ENCODE measurements at regions not wholly inside any gene's neighbourhood (a gene's known extent, or its start where the extent isn't known, plus 50 kb on each side); places are given as distances from the start of the nearest gene placed in this dataset.

GRCh38 chr17:15109608-15110007, 155.5 kb downstream of the PMP22 start:
- DNase-seq (ENCODE audit: low read depth): no peak

GRCh38 chr17:15108992-15109391, 156.1 kb downstream of the PMP22 start:
- no peak for DNase-seq (ENCODE audit: low read depth)

- DNase-seq (ENCODE audit: low read depth): no peak
Observed at GRCh38 chr17:15106540-15106939, 158.6 kb downstream of the PMP22 start.

DNA sequence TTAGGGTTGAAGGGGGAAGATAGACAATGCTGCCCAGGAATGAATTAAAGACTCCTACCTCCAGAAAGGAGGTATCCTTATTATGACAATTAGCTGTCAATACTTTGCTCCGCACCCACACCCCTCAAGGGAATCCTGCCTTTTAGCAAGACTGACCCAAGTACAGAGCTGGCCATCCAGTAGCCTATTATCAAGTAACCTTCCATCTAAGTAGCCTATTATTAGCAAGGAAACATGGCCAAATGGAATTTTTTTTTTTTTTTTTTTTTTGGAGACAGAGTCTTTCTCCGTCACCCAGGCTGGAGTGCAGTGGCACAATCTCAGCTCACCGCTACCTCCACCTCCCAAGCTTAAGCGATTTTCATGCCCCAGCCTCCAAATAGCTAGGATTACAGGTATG, 161.3 kb downstream of the PMP22 start:
- no peak for DNase-seq (ENCODE audit: low read depth)

DNA sequence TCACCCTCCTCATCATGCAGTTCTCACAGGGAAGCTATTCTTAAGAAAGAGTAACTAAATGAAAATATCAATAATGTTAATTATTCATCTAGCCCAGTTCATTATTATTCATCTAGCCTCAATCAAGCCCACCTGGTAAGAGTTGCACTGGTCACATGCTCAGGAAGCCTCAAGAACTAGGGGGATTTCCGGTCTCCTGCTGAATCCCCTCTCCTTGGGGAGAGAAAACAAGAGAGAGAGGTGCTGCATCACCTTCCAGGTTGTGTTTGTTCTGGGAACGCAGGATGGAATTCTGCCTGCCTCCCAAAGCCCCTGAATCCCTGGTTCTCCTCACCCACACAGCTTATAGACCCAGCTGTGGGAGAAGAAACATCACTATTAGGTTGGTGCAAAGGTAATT, 164.0 kb downstream of the PMP22 start:
- no peak for DNase-seq (ENCODE audit: low read depth)

DNA sequence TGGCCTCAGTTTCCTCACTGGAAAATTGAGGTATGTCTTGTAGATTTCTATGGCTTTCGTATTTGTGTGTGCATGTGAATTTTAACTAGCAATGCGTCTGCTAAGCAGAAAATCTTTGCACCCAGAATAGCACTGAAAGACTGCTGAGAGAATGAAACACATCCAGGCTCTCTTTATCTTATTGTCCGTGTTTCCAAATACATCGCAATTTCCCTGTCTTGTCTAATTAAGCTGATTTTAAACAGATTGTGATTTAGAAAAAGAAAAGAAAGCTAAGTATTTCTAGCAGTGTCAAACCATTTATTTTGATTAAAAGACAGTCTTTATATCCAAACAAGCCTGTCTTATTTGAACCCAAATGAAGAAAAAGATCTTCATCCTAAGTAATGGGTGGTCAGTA, 168.6 kb downstream of the PMP22 start:
- no peak for DNase-seq (ENCODE audit: low read depth)

- no peak for DNase-seq (ENCODE audit: low read depth)
Observed at GRCh38 chr17:15095935-15096334, 169.2 kb downstream of the PMP22 start.

GRCh38 chr17:15092762-15093161, 172.4 kb downstream of the PMP22 start:
- no peak for DNase-seq (ENCODE audit: low read depth)

GRCh38 chr17:15092261-15092660, 172.9 kb downstream of the PMP22 start:
- DNase-seq (ENCODE audit: low read depth): no peak

DNA sequence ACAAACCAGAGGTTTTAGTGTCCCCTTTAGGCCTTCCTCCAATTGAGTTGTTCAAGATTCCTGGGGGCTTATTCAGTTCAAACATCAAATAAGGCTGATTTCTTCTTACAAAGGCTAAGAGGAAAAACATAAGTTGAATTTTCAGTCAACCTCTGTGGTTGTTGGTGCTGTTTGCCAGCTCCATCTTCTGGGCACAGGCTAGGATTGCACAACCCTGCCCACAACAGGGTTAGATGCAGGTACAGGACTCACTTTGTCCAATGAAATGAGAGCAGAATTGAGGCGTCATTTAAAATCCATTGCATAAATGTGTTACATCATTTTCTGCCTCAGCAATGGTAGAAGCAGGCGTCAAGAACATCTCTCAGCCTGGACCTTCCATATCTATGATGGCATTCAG, 173.3 kb downstream of the PMP22 start:
- DNase-seq (ENCODE audit: low read depth): no peak

DNA sequence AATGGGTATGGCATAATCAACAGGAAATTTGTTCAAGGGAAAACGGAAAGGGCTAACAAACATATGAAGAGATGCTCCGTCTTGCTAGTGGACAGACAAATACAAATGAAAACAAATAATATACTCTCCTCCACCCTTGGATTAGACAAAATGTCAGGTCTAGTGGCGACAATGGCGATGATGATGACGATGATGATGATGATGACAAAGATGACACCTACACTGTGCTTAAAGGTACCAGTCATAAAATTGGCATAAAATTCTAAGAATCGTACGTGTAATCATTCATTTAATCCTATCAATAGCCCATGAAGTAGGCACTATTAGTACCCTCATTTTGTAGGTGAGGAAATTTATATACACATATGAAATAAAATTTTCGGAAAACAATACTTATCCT, 174.6 kb downstream of the PMP22 start:
- DNase-seq (ENCODE audit: low read depth): no peak

DNA sequence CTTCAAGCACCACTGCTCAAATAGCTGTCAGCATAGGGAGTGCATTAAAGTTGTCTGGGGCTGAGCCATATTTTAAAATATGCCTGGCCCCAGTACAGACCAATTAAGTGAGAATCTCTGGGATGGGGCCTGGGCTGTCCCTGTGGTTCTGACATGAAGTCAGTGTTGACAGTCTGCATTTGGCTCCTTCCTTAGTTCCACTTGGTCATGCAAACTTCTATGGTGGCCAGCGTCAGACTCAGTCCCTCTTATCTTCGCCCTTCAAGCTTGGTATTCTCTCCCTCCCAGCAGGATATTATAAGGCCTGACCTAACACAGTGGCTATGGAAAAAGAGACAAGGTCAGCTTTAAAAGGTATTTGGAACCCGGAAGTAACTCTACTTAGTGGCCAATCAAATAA, 177.2 kb downstream of the PMP22 start:
- no peak for DNase-seq (ENCODE audit: low read depth)

- no peak for DNase-seq (ENCODE audit: low read depth)
Observed at GRCh38 chr17:15086776-15087295, 178.3 kb downstream of the PMP22 start.

- no peak for DNase-seq (ENCODE audit: low read depth)
Observed at GRCh38 chr17:15085890-15086677, 179.0 kb downstream of the PMP22 start.

- no peak for DNase-seq (ENCODE audit: low read depth)
Observed at GRCh38 chr17:15083225-15083624, 181.9 kb downstream of the PMP22 start.

DNA sequence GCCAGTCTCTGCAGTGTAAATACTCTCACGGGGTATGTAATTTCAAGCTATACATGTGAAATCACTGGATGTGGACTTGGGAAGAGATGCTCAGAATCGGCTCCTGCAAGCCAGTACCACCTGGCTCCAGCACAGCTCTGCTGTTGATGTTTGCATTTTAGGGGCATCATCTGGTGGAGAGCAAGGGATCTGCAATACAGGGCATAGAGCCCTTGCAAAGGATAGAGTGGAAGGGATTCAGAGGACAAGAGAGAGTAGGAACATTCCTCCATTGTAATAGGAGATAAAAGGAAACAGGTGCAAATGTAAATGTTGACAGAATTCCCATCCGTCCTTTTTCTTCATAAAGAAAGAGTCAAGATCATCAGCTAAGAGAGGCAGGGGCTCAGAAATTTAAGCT, 184.1 kb downstream of the PMP22 start:
- no peak for DNase-seq (ENCODE audit: low read depth)

- DNase-seq (ENCODE audit: low read depth): no peak
Observed at GRCh38 chr17:15078570-15078969, 186.6 kb downstream of the PMP22 start.

GRCh38 chr17:15076991-15077663, 188.0 kb downstream of the PMP22 start:
- DNase-seq (ENCODE audit: low read depth): no peak

DNA sequence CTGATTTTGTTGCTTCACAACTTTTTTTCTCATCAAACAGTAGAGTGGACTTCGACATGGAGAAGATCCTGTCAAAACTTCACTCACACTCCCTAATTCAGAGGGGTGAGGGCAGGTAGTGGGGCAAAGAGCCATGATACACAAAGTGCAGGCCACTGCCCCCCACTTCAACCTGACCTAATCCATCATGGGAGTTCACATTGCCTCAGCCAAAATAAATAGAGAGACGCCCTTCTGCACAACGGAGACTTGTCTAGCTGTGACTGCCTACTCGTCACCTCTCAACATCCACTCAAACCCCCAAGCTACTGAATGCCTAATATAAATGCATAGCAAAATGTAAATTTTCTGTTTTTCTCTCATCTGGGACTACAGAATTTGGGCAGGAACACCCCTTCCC, 213.2 kb downstream of the PMP22 start:
- no peak for DNase-seq (ENCODE audit: low read depth)

DNA sequence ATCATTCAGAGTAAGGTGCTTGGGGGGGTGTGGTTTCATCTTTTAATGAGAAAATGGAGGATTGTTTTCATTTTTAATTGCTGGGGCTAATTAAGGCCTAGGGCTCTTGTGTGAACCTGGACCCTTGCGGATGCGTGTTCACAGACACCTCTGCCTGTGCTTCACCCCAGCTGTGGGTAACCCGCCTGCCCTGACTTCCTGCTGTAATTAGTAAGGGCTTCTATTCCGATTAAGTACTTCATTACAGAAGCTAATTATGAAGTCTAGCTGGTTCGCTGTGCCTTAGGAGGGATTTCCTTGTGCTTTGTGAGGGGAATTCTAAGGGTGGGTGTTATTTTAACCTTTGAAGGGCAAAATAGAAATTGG, 215.3 kb downstream of the PMP22 start:
- no peak for DNase-seq (ENCODE audit: low read depth)

DNA sequence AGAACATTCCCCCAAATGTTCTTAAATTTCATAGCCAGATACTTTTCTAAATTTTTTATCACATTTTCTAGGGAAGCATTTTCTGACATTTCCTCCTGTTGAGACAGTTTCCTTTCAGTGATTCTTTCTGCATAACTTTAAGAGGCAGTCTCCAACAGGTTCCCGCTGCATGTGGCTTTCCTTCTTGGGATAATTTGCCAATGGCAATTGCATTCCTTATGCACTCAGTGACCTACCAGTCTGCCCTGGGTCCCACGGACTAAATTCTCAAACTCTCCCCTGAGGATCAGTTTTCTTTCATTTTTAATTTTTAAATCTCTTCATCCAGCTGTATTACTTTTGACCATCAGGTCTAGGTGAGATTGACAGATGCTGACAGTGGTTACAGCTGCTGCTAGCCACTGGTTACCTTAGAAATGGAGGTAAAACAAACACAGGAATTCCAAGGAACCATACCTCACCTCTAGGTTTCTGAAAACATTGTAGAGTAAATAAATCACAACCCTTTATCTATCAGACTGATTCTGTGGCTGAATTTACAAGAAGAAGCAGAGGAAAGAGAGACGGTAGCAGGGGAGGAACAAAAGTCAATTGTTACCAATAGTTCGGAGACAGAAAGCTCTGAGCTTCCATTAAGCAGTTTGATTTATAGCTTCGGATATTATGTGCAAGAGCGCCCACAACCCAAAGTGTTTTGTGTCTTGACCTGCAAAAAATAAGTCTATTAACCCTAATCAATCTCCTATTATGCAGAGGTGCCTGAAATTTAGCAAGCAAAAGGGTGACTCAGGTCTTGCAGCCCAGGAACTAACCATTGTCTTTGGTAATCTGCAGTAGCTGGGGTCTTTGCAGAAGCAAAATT, 216.0 kb downstream of the PMP22 start:
- no peak for DNase-seq (ENCODE audit: low read depth)

DNA sequence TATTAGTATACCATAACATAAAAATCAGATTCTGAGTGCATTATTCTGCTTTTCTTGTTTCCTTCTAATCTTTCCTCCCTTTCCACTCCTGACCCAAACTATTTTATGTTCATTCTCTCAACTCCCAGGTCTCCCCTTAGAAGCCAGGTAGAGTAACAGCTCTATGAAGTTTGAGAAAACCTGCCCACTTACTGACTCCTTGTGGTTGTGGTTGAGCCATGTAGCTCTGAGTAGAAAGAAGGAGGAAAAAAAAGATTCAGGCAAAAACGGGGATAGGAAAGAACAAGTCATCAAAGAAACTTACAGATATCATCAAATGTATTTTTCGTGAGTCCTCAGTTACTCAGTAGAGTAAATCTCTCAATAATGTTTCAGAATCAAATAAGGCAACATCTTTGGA, 216.7 kb downstream of the PMP22 start:
- no peak for DNase-seq (ENCODE audit: low read depth)

DNA sequence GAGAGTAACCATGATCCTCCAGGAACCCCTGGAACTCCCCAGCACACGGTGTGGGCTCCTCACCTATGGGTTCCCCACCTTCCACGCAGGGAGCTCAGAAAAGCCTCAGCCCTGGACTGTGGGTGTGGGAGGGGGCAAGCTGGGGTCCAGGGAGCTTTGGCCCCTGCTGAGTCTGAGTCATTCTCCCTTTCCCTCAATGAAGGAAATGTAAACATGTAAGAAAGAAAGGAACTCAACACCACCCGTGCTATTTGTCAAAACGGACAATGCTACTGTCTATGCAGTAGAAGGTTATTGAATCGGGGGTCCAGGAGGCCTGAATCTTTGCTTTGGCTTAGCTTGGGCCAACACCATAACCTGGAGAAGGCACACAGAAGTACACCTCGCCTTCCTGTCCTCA, 222.8 kb downstream of the PMP22 start:
- DNase-seq (ENCODE audit: low read depth): no peak

Data from T follicular helper cell (primary cell).